UCSD-AML1 (cell line): ENCODE measurements at regions not wholly inside any gene's neighbourhood (a gene's known extent, or its start where the extent isn't known, plus 50 kb on each side); places are given as distances from the start of the nearest gene placed in this dataset.
"Not testable (repeated sequence)": the region's sequence is repeated elsewhere in the genome, so short reads cannot be mapped to it uniquely, and the experiment has no call there.

Experiments
- DNase-seq: peaks from one replicate; lab custom pipeline; 2025; ENCODE audit not compliant: unreplicated experiment; lab: John Stamatoyannopoulos, UW

DNA sequence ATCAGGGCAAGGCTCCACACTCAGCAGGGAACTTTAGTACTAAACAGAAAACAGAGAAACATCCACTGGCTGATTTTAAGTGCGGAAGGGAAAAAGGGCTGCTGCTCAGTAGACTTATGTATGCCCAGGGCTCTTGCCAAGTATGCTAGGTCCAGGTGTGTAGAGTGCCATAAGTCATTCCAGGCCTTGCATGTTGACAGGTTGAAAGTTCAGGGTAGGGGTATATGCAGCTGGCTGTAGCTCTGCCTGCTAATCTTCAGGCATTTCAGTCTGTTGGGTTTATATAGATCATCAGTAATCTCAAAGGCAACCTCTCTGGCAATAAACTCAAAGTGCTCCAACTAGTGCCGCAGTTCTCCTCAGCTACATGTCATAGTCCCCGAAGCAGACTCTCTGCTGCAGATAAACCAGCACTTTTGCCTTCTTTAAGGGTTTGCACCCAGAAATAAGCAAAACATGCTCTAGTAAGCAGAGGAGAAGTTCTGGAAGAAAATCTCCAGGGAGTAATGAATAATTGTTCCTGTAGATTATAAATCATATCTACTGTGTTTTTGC, 134.9 kb upstream of the GRIA3 start:
- DNase-seq, result no peak

DNA sequence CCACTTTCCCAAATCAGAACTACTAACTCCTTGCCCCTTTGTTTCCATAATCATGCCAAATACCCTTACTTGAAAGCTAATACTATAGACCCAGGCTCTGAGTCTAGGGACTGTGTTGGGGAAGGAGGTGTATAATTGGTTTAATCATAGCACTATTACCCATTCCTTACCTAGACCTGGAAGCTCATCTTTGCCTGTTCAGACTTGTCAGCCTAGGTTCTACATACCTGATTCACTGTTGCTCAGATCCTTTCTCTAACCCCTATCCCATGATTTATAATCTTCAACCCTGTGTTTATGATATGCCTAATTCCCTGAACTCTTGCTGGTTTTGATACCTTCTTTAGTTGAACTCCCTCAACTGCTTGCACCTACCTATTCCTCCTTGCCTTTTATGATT, 123.1 kb upstream of the GRIA3 start:
- DNase-seq, result no peak

DNA sequence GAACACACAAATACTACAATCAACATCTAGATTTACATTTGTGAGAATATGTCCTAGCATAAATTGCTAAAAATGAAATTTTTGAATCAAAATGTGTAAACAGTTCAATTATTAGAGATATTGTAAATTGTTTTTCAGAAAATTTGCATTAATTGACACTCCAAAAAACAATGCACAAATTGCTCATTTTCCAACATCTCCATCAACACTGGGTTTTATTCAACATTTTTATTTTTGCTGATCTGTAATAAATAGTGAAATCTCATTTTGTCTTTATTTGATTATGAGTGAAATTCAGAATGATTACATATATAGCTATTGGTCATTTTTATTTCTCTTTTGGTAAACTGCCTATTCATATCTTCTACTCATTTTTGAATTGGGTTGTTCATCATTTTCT, 120.0 kb upstream of the GRIA3 start:
- no peak for DNase-seq

DNA sequence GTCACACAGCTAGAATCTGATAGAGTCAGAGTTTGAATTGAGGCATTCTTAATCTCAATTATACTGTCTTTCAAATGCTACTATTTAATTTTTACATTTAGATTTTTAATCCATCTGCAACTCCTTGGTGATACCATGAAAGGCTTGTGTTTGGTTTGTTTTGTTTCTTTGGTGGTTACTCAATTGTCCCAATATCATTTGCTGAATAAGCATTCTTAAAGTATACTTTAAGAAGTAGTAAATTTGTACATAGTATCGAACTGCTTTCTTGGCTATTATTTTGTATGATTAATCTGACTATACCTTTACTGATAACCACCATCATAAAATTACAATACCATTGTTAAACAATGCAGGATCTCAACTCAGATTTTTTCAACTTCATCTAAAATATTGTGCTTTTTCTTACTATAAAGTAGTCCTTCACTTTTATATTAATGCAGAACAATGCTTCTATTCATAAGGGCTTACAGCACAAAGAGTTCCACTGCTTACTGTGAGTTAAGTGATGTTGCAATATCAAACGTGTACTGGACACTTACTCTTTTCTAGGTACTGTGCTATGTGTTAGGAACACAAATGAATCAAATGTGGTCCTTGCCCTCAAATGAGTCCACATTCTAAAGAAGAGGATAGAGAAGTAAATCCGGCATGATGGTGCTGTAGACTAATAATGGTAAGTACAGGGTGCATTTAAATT, 111.2 kb upstream of the GRIA3 start:
- no peak for DNase-seq

DNA sequence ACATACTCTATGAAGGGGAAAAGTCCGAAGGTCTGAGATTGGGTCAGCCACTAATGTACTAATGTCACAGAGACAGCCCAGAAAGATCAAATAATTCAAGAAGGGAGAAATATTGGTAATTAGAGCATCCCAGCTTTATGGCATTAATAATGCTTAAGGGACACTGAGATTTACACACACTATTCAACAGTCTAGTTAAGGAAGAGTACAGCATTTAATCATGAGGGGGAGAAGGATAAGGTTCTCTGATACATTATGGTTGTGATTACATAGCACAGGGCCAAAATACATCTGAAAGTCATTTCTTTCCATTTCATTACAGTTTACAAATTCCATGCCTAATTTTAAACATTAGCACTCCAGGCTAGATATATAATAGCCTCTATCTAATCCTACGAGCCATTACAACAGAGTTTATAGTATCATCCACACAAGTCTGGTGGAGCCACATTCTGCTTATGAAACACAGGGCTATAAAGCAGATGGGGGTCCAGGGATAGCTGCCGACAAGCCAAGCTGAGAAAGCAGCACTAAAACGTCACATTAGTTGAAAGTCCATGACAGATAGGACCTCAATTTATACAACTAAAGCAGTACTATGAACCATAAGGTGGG, 108.0 kb upstream of the GRIA3 start:
- no peak for DNase-seq

DNA sequence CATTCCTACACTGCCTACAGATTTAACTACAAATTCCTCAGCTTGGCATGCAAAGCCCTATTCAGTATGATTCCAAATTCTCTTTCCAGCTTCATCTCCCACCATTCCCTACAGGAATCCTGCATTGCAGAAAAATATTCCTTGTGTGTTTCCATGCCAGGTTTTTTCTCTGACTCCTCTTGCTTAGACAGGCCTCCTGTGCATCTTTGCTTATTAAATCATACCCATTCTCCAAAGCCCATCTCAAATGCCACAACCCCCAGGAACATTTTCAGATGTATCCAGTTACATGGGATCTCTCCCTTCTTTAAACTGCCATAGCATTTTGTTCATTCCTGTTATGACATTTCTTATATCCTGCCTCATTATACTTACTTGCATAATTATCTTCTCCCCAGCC, 106.4 kb upstream of the GRIA3 start:
- no peak for DNase-seq

DNA sequence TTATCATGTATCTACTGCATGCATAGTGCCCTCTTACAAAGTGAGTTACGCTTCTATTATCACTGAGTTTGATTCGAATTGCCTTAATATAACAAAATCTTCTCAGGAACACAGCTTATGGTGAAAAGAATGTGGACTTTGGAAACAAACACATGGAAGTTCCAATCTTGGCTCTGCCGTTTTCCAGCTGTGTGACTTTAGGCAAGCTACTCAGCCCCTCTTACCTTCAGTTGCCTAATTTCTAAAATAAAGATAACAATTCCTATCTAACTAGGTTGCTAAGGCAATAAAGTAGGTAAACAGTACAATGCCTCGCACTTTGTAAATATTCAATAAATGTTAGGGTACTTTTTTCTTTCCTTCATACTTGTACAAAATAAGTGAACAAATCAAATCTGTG, 104.0 kb upstream of the GRIA3 start:
- no peak for DNase-seq

DNA sequence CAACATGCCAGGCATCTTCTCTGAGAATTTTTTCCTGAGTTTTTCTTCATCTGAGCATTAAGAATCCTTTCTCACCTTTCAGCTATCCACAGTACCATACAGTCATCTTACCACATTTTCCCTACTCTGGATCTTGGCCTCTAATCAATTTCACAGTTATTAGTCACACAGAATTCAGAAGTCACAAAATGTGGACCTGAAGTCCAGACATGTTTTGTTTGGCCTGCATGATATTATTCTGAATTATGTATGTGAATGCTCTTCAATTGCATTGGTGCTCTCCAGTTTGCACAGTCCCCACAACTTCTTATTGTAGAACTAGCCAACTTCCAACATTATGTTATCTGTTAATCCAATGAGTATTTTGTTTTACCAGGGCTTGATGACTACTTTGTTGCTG, 102.3 kb upstream of the GRIA3 start:
- DNase-seq, result no peak

DNA sequence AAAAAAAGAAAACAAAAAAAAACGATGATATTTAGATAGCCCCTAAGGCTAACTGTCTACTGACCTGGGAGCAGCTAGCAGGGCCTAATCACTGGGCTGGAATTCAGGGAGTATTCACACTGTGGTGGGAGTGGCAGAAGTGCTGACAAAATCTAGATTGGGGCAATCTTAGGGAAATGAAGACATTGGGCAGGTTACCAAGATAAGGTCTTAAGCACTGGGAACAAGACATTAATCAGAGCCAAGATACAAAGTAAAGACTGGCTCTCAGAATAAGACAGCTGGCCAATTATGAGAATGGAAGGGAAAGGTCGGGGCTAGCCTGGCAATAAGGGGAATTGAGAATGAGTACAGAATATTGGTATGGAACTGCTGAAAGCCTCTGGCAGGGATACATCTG, 100.2 kb upstream of the GRIA3 start:
- DNase-seq, result no peak

DNA sequence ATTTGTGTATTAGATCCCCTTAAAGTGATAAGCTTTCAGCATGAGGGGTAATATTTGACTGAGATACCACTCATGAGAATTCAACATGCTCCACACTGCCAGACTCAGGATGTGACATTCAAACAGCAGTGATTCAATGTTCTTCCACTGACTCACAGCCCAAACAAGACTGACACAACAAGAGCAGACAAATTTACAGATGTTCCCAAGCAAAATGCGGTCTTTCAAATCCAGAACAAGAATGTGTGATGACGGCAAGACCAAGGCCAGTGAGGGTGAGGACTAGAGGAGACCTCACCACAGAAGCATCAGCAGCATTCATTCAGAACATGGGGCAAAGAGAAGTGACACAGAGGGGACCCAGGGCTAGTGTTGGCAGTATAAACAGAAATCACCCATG, 99.3 kb upstream of the GRIA3 start:
- no peak for DNase-seq

DNA sequence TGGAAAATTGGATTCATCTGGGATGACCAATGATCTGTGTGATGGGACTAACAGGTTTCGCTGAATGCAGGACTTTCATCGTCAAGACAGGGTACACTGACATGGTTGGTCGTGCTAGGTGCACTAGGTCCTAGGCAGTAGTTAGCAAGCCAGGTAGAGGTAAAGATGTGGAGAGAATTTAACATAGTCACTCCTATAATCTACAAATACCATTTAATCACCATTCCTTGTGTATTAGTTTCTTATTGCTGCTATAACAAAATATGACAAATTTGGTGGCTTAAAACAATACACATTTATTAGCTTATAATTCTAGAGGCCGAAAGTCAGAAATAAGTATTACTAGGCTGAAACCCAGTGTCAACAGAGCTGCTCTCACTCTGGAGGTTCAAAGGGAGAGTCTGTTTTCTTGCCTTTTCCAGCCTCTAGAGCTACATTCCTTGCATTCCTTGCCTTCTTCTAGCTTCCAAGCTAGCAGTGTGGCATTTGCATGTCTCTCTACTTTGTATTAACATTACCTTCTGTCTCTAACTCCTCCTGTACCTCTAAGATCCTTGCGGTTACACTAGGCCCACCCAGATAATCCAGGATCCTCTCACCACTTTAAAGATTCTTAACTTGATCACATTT, 98.7 kb upstream of the GRIA3 start:
- DNase-seq, result no peak

DNA sequence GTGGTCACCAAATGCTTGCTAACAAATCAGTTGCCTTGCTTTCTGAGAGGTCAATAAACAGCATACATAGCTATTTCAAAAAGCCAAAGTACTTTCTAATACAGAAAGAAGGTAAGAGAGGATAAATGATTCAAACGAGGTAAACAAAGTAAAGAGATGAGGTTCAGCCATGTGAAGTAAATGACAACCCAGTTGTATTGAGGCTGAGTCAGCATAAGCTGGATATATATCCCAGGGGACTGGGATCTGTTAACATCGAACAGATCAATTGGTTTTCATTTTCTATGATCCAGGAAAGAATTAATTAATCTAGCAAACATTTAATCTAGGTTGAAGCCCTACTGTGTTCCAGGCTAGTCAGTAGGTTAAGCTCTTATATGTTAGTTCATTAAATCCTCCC, 97.3 kb upstream of the GRIA3 start:
- no peak for DNase-seq

DNA sequence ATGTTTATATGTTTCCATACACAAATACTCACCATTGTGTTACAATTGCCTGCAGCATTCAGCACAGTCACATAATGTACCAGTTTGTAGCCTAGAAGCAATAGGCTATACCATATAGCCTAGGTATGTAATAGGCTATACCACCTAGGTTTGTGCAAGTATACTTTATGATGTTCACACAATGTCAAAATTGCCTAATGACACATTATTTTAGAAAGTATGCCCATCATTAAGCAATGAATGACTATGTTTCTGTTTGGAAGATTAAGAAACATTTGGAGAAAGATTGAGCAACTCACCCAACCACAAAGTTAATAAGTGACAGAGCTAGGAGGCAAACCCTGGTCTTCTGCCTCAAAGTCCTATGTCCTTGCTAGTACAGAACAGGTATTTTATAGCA, 96.8 kb upstream of the GRIA3 start:
- DNase-seq, result no peak

DNA sequence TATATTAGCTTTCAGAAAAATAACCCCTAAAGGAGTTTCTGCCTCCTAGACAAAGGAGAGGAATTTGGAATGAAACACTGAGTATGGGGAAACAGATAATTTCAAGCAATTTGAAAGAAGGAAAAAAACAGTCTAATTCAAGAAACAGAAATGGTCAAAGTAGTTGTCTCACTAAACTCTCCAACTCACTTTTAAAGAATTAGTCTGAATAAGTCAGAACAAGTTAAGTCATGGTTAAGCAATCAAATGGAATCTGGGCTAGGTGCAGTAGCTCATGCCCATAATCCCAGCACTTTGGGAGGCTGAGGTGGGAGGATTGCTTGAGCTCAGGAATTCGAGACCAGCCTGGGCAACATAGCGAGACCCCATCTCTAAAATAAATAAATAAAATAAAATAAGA, 95.7 kb upstream of the GRIA3 start:
- no peak for DNase-seq

DNA sequence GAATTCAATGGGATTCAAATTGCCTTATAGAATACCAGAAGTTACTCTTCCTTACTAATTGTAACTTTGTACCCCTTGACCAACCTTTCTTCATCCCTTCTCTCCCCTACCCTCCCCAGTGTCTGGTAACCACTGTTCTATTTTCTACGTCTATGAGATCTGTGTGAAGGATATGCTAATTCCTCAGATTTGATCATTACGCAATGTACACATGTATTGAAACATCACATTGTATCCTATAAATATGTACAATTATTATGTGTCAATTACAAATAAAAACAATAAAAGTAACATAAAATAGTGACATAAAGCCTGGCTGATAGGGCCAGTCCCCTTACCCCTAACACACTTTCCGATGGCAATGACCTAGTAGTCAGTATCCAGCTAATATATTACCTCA, 95.1 kb upstream of the GRIA3 start:
- no peak for DNase-seq

DNA sequence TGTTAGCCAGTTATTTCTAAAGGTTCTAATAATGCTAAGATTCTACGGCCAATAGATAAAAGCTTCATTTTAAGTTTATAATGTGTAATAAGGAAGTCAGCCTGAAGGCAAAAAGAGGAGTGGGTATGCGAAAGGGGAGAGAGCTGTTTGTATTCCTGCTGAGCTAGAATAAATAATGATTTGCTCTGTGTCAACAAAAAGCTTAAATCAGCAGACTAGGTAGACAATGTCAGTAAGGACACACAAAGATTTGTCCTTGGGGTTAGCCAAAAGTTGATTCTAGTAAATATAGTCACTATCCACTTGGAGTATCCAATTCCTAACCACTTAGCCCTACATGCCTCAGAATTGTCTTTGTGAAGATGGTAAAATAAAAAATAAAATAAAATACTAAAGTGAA, 90.3 kb upstream of the GRIA3 start:
- DNase-seq, result no peak

DNA sequence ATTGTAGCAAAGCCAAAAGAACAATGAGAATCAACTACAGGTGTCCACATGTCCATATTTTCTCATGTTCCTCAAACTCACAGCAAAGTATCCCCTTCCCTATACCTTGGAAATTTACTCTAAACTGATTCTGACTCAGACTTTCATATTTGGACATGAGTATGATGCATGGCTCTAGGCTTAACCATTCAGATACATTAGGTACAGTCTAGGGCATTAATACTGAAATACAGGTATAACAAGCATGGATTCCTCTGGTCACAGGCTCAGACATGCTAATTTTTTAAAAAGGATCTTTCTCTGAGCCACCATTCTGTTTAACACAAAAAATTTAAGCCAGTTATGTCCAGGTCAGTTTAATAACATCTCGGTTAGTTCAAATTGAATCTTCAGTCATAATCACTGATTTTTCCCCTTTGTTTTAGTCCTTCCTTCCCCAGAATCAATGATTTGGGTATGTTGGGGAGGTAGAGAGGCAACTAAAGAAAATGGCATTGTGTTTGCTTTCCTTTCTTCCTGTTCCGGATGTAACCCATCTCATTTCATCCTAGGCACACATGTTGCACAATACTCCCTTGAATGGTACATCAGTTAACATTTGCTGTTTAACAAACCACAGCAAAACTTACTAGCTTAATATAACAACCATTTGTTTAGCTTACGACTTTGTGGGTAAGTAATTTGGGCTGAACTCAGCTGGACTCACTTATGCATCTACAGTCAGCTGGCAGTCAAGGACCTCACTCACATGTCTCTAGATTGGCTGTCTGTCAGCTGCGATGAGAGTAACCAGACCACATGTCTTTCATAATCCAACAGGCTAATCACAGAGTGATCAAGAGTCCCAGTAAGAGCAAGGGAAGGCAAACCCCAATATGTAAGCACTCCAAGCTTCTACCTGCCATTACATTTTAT, 75.3 kb upstream of the GRIA3 start:
- no peak for DNase-seq

DNA sequence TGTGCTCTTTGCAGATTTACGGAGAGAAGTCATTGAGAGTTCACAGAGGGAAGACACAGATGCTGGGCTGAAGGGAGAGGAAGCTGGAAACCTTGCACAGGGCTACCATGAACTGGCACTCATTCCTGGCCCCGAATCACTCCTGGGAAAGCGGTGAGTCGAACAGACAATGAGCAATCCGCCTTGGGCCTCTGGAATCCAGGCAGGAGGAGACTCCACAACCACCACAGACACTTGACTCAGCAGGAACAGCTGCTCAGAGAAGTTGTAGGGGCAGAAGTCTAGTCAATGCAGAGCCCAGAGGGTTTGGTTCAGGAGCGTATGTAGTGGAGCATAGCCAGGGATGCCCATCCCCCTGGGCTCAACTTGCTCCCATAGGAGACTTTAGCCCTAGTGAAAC, 62.8 kb upstream of the GRIA3 start:
- DNase-seq, result no peak

DNA sequence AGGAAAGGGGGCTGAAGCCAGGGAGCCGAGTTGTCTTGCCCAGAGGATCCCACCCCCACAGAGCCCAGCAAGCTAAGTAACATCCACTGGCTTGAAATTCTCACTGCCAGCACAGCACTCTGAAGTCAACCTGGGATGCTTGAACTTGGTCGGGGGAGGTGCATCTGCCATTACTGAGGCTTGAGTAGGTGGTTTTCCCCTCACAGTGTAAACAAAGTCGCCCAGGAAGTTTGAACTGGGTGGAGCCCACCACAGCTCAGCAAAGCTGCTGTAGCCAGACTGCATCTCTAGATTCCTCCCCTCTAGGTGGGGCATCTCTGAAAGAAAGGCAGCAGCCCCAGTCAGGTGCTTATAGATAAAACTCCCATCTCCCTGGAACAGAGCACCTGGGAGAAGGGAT, 54.3 kb upstream of the GRIA3 start:
- DNase-seq, result not testable (repeated sequence)
